Tibial nerve (tissue), 4 donors: ENCODE measurements at regions not wholly inside any gene's neighbourhood (a gene's known extent, or its start where the extent isn't known, plus 50 kb on each side); places are given as distances from the start of the nearest gene placed in this dataset.

Experiments used
- DNase-seq, 2 donors: peaks; one replicate each; pipeline ENCODE4 v3.0.0-alpha.2; 2019; ENCODE audit warnings: low spot score in 2 of 2
- H3K27ac ChIP-seq, 4 donors: fragments of 200-600 bp; sonication (generic) in 3 of 4; one replicate each; pipeline ENCODE4 v1.5.1; 2017 to 2019; ENCODE audit warnings: mild to moderate bottlenecking in 1 of 4
- H3K27me3 ChIP-seq, 2 donors: fragments of 200-600 bp; sonication (generic) in 1 of 2; one replicate each; pipeline versions ENCODE4 v1.5.1 to v1.6.0; 2017 to 2019
- H3K36me3 ChIP-seq, 3 donors: fragments of 200-600 bp; sonication (generic); one replicate each; pipeline ENCODE4 v1.5.1; 2018 to 2019
- H3K4me1 ChIP-seq, 4 donors: fragments of 200-600 bp; sonication (generic) in 3 of 4; one replicate each; pipeline ENCODE4 v1.5.1; 2017 to 2019
- H3K4me3 ChIP-seq, 4 donors: fragments of 200-600 bp; sonication (generic) in 3 of 4; one replicate each; pipeline ENCODE4 v1.5.1; 2017 to 2019; ENCODE audit warnings: mild to moderate bottlenecking in 1 of 4, moderate library complexity in 1 of 4
- H3K9me3 ChIP-seq, 4 donors: fragments of 200-600 bp; sonication (generic) in 3 of 4; one replicate each; pipeline ENCODE4 v1.5.1; 2017 to 2019
- EP300 ChIP-seq, 2 donors: sonication (generic); formaldehyde crosslinking; IDR thresholded peaks; one replicate each; pipeline ENCODE4 v1.6.1; 2017; ENCODE audit warnings: antibody characterized with exemption in 2 of 2, mild to moderate bottlenecking in 1 of 2
- POLR2A ChIP-seq, 2 donors: fragments of 450-650 bp; IDR thresholded peaks; one replicate each; pipeline ENCODE4 v1.6.1; 2017; ENCODE audit warnings: antibody characterized with exemption in 2 of 2, mild to moderate bottlenecking in 2 of 2, moderate library complexity in 2 of 2
- WGBS, 2 donors: methylation state at CpG; one replicate each; pipeline ENCODE4 v1.1.5; 2018; 5-methylcytosine and 5-hydroxymethylcytosine counted together
- TF ChIP-seq, protein P1 (sequence below), 5 experiments: fragments of 200-600 bp in 3 of 5; fragments of 450-650 bp in 2 of 5; sonication (generic) in 3 of 5; IDR thresholded peaks; one replicate each; pipeline ENCODE4 v1.5.1; 2016 to 2019; ENCODE audit warnings: antibody characterized with exemption in 5 of 5, mild to moderate bottlenecking in 3 of 5, moderate library complexity in 2 of 5

DNA sequence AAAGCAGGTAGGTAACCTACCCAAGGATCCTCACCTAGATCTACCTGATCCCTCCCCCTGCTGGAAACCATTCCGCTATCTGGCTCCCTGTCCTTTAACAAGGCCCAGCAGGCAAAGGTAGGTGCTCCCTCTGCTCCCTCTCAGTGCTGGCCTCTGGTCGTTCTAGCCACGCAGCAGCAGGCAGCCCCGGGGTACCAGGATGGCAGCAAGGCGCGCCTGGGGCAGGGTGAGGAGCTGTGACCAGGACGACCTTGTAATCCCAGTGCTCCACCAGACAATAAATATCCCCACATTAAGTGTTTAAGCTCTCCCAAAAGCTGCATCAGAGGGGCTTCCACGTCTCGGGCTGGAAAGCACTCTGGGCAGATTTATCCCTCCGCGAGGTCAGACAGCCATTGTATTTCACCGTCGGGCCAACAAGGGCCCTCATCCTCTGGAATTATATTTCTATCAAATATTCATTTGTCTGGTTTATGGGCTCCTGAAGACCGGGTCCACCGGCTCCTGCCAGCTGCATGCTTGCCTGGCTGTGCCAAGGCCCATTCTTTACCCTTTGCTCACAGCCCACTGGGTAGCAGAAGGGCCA, 81.3 kb downstream of the CHST1 start:
- Histone ChIP-seq H3K4me3 (no peak overlapping the region), H3K36me3 (no peaks in the 10 kb centered on the region), H3K27me3 (no peaks in the 10 kb centered on the region), H3K27ac (no peak overlapping the region), H3K4me1 (no peaks in the 10 kb centered on the region), H3K9me3 (no peaks in the 10 kb centered on the region)
- TF ChIP-seq, protein P1, sequence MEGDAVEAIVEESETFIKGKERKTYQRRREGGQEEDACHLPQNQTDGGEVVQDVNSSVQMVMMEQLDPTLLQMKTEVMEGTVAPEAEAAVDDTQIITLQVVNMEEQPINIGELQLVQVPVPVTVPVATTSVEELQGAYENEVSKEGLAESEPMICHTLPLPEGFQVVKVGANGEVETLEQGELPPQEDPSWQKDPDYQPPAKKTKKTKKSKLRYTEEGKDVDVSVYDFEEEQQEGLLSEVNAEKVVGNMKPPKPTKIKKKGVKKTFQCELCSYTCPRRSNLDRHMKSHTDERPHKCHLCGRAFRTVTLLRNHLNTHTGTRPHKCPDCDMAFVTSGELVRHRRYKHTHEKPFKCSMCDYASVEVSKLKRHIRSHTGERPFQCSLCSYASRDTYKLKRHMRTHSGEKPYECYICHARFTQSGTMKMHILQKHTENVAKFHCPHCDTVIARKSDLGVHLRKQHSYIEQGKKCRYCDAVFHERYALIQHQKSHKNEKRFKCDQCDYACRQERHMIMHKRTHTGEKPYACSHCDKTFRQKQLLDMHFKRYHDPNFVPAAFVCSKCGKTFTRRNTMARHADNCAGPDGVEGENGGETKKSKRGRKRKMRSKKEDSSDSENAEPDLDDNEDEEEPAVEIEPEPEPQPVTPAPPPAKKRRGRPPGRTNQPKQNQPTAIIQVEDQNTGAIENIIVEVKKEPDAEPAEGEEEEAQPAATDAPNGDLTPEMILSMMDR (IDR thresholded peaks at IDR 0.05): no peak
- TF ChIP-seq EP300 (IDR thresholded peaks at IDR 0.05) (no peak), POLR2A (IDR thresholded peaks at IDR 0.05) (no peak)
- DNase-seq: no peak
- WGBS, 2 donors: 78 to 79% methylated on average over 15 of the region's 15 CpGs

DNA sequence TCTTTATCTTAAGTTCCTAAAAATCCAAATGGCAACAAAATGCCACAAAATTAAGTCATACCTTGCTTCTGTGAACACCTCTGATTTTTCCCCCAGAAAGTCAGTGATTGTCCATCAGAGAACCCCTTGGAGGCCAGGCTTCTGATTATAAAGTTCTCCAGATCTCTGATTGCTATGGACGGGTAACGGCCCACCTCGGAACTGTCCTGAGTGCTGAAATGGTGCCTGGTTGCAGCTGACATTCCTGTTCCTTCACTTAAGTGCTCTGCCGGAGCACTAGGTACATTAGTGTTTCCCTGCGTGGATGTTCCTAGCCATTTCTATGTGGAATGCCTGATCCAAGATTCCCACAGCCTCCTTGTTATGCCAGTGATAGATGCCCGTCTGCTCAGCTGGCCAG, 85.0 kb downstream of the CHST1 start:
- WGBS, 2 donors: 1 to 15% methylated on average over 6 of the region's 6 CpGs
- H3K4me1 ChIP-seq: no peaks in the 10 kb centered on the region
- TF ChIP-seq, protein P1 (IDR thresholded peaks at IDR 0.05): no peak
- no peak for TF ChIP-seq POLR2A (IDR thresholded peaks at IDR 0.05)
- TF ChIP-seq EP300 (IDR thresholded peaks at IDR 0.05): no peak
- H3K27ac ChIP-seq: no peak overlapping the region
- H3K4me3 ChIP-seq: no peak overlapping the region
- H3K27me3 ChIP-seq: peaks cover 0 to 21% of the 10 kb centered on the region in 2 donors
- DNase-seq: no peak
- no peaks in the 10 kb centered on the region for H3K9me3 ChIP-seq
- H3K36me3 ChIP-seq: no peaks in the 10 kb centered on the region

DNA sequence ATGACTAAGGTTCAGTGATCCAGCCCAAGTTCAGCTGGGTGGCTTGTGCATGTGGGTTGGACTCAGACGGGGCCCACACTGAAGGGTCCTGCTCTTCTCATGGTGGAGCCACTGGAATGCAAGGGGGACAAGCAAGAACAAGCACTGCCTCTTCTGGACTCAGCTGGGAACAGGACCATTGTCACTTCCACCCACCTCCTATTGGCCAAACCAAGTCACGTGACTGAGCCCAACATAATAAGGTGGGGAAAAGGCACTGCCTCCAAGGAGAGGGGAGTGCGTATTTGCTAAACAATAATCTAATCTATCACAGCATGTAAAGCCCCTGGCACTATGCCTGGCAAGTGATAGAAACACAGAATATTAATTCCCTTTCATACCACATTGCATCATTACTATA, 87.1 kb downstream of the CHST1 start:
- WGBS, 2 donors: 72 to 76% methylated on average over 3 of the region's 3 CpGs
- Histone ChIP-seq H3K27ac (no peak overlapping the region), H3K27me3 (peaks cover 0 to 25% of the 10 kb centered on the region in 2 donors), H3K4me1 (no peaks in the 10 kb centered on the region), H3K4me3 (no peak overlapping the region), H3K9me3 (no peaks in the 10 kb centered on the region), H3K36me3 (no peaks in the 10 kb centered on the region)
- no peak for DNase-seq
- TF ChIP-seq POLR2A (IDR thresholded peaks at IDR 0.05) (no peak), EP300 (IDR thresholded peaks at IDR 0.05) (no peak)
- TF ChIP-seq, protein P1 (IDR thresholded peaks at IDR 0.05): no peak

DNA sequence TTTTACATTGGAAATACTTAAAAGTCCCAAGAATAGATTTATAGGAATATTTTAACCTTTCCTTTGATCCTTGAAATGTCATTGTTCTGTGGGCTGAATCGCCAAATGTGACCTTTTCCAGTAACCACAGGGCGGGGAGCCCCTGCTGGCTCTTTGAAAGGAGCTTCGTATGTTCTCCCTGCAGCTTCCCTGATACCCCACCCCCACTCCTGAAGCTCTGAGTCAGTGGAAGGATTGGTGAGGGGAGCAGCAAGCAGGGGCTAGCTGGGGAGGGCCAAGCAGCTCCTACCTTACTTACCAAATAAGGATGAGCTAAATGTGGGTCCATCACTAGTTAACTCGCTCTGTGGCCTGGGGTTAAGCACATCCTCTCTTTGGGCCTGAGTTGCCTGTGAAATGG, 87.7 kb downstream of the CHST1 start:
- DNase-seq: no peak
- Histone ChIP-seq H3K27ac (no peak overlapping the region), H3K27me3 (peaks cover 0 to 25% of the 10 kb centered on the region in 2 donors), H3K4me3 (no peak overlapping the region), H3K36me3 (no peaks in the 10 kb centered on the region), H3K9me3 (no peaks in the 10 kb centered on the region), H3K4me1 (no peaks in the 10 kb centered on the region)
- TF ChIP-seq POLR2A (IDR thresholded peaks at IDR 0.05) (no peak), EP300 (IDR thresholded peaks at IDR 0.05) (no peak)
- TF ChIP-seq, protein P1 (IDR thresholded peaks at IDR 0.05): no peak
- 37 to 40% methylated on average over 4 of the region's 4 CpGs for WGBS, 2 donors

DNA sequence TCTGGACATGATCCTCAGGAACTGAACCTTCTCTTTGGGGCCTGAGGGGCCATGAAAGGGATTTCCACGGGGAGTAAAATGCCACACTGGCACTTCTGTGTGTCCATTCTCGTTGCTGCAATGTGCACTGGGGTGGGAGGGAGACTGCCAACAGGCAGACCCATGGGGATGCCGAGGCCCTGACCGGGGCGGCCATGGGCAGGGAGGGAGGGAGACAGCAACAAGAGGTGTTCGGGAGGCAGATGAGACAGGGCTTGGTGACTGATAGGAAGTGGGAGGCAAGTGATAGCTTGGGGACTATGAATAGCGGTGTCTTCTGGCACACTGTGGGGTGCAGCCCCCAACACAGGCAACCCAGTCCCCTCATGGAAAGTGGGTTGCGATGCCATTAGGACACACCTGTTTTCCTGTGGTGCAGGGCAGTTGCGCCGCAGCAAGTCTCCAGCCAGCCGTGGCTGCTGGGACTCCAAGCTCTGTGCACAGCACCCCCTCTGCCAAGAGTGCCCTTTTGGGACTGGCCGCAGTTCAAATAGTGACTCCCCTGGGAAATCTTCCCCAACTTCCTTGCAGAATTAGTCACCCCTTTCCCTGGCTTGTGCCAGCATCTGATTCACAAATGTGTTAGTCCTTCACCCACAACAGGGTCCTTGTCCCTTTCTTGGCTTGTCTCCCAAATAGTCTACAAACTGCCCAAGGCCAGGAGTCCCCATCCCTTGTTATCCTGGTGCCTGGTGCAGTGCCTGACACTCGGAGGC, 88.8 kb downstream of the CHST1 start:
- Histone ChIP-seq H3K36me3 (no peaks in the 10 kb centered on the region), H3K4me1 (no peaks in the 10 kb centered on the region), H3K4me3 (no peak overlapping the region), H3K9me3 (no peaks in the 10 kb centered on the region), H3K27me3 (peaks cover 0 to 25% of the 10 kb centered on the region in 2 donors), H3K27ac (no peak overlapping the region)
- 67 to 71% methylated on average over 13 of the region's 13 CpGs for WGBS, 2 donors
- TF ChIP-seq, protein P1 (IDR thresholded peaks at IDR 0.05): no peak
- TF ChIP-seq EP300 (IDR thresholded peaks at IDR 0.05): no peak
- TF ChIP-seq POLR2A (IDR thresholded peaks at IDR 0.05): no peak
- DNase-seq: no peak
